ENCODE measurements at regions not wholly inside any gene's neighbourhood (a gene's known extent, or its start where the extent isn't known, plus 50 kb on each side); places are given as distances from the start of the nearest gene placed in this dataset.
"Not testable (repeated sequence)": the region's sequence is repeated elsewhere in the genome, so short reads cannot be mapped to it uniquely, and the experiment has no call there.

GRCh38 chrX:125439194-125439849, 119.7 kb downstream of the TEX13C start:
- TF ChIP-seq, protein P1, sequence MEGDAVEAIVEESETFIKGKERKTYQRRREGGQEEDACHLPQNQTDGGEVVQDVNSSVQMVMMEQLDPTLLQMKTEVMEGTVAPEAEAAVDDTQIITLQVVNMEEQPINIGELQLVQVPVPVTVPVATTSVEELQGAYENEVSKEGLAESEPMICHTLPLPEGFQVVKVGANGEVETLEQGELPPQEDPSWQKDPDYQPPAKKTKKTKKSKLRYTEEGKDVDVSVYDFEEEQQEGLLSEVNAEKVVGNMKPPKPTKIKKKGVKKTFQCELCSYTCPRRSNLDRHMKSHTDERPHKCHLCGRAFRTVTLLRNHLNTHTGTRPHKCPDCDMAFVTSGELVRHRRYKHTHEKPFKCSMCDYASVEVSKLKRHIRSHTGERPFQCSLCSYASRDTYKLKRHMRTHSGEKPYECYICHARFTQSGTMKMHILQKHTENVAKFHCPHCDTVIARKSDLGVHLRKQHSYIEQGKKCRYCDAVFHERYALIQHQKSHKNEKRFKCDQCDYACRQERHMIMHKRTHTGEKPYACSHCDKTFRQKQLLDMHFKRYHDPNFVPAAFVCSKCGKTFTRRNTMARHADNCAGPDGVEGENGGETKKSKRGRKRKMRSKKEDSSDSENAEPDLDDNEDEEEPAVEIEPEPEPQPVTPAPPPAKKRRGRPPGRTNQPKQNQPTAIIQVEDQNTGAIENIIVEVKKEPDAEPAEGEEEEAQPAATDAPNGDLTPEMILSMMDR (IDR thresholded peaks at IDR 0.05) = no peak
- no peaks in the 10 kb centered on the region for H3K27me3 ChIP-seq (ENCODE audit: low read depth)
- H3K27ac ChIP-seq = no peak overlapping the region
- ATAC-seq (no peak), DNase-seq (no peak)
- H3K4me3 ChIP-seq = no peak overlapping the region
- no peaks in the 10 kb centered on the region for H3K36me3 ChIP-seq
- H3K4me1 ChIP-seq = no peaks in the 10 kb centered on the region
- H3K9me3 ChIP-seq = no peaks in the 10 kb centered on the region
- intact Hi-C loops (cut with DNase I) = no loop called here

- no peak overlapping the region for H3K4me3 ChIP-seq
- no peak overlapping the region for H3K27ac ChIP-seq
- H3K4me1 ChIP-seq = no peaks in the 10 kb centered on the region
- H3K9me3 ChIP-seq = no peaks in the 10 kb centered on the region
- TF ChIP-seq, protein P1 (IDR thresholded peaks at IDR 0.05) = no peak
- intact Hi-C loops (cut with DNase I) = no loop called here
- no peak for ATAC-seq
- no peaks in the 10 kb centered on the region for H3K27me3 ChIP-seq (ENCODE audit: low read depth)
- H3K36me3 ChIP-seq = no peaks in the 10 kb centered on the region
- no peak for DNase-seq
These were observed 125.0 kb downstream of the TEX13C start for GRCh38 chrX:125444659-125445058.

DNA sequence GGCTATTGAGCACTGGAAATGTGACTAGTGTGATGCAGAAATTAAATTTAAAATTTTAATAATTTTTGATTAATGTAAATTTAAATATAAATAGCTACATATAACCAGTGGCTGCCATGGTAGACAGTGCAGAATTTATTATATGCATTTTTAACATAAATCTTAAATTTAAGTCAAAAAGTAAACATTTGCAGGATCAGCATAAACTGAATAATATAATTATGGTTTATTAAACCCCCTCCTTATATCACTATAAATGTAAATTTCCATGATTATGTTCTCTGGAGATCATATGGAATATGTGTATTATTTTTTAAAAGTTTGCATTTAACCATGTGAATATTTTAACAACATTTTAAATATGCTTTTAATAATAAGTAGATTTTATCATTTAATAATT, 155.8 kb downstream of the TEX13C start:
- TF ChIP-seq, protein P1 (IDR thresholded peaks at IDR 0.05) = no peak

DNA sequence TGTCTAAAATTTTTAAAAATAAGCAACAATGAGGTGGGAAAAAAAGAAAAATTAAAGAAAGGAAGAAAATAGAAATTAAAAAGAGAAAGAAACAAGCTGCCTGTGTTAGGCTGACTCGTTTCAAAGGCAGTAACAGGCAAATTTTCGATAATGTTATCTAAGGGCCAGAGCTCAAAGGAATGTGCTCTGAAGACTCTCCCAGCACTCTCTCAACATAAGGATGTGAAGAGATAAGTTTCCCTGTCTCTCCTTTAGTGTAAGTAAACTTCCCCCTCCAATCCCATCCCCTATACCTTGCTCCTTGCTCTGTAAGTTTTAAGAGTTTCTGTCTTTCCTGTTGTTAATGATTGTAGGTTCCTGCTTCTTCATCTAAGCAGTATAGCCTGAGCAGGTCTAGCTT, 172.8 kb downstream of the TEX13C start:
- H3K27ac ChIP-seq = no peak overlapping the region
- H3K27me3 ChIP-seq (ENCODE audit: low read depth) = no peaks in the 10 kb centered on the region
- DNase-seq (no peak), ATAC-seq (no peak)
- H3K9me3 ChIP-seq = no peaks in the 10 kb centered on the region
- intact Hi-C loops (cut with DNase I) = no loop called here
- TF ChIP-seq, protein P1 (IDR thresholded peaks at IDR 0.05) = no peak
- no peak overlapping the region for H3K4me3 ChIP-seq
- H3K36me3 ChIP-seq = no peaks in the 10 kb centered on the region
- H3K4me1 ChIP-seq = no peaks in the 10 kb centered on the region

More for the DNA sequence above, 155.8 kb downstream of the TEX13C start:
- DNase-seq = no peak
- no peak for ATAC-seq
- H3K4me1 ChIP-seq = no peaks in the 10 kb centered on the region
- no peak overlapping the region for H3K4me3 ChIP-seq
- no peak overlapping the region for H3K27ac ChIP-seq
- H3K9me3 ChIP-seq = no peaks in the 10 kb centered on the region
- intact Hi-C loops (cut with DNase I) = no loop called here
- no peaks in the 10 kb centered on the region for H3K27me3 ChIP-seq (ENCODE audit: low read depth)
- no peaks in the 10 kb centered on the region for H3K36me3 ChIP-seq

GRCh38 chrX:125493004-125493403, 173.3 kb downstream of the TEX13C start:
- H3K27ac ChIP-seq; H3K27me3 ChIP-seq (ENCODE audit: low read depth); ATAC-seq; H3K4me1 ChIP-seq; H3K9me3 ChIP-seq; DNase-seq; H3K36me3 ChIP-seq; intact Hi-C loops (cut with DNase I); H3K4me3 ChIP-seq: not testable (repeated sequence)

- no peaks in the 10 kb centered on the region for H3K4me1 ChIP-seq
- no peaks in the 10 kb centered on the region for H3K27me3 ChIP-seq (ENCODE audit: low read depth)
- ATAC-seq (no peak), DNase-seq (no peak)
- H3K9me3 ChIP-seq = no peaks in the 10 kb centered on the region
- TF ChIP-seq, protein P1 (IDR thresholded peaks at IDR 0.05) = no peak
- H3K27ac ChIP-seq = no peak overlapping the region
- H3K36me3 ChIP-seq = no peaks in the 10 kb centered on the region
- H3K4me3 ChIP-seq = no peak overlapping the region
- intact Hi-C loops (cut with DNase I) = no loop called here
These were observed 178.0 kb downstream of the TEX13C start for GRCh38 chrX:125497667-125498066.

All from lower lobe of right lung (tissue), 2 donors.